DOHH2 (cell line): ENCODE measurements at regions not wholly inside any gene's neighbourhood (a gene's known extent, or its start where the extent isn't known, plus 50 kb on each side); places are given as distances from the start of the nearest gene placed in this dataset.

Experiments used
- H3F3A ChIP-seq: fragments of 200-600 bp; sonication (generic), shearing (Covaris generic); 2 replicates; pipeline ENCODE4 v1.6.0; 2016; ENCODE audit warnings: antibody characterized with exemption, mild to moderate bottlenecking; ENCODE audit not compliant: control insufficient read depth, insufficient read depth
- H3K27ac ChIP-seq: fragments of 200-600 bp; sonication (generic); 2 replicates; pipeline ENCODE4 v1.5.1; 2014; ENCODE audit warnings: low read depth, mild to moderate bottlenecking, low read length, moderate library complexity
- H3K27me3 ChIP-seq: fragments of 200-600 bp; sonication (generic); 2 replicates; pipeline ENCODE4 v1.6.1; 2014; ENCODE audit warnings: mild to moderate bottlenecking, low read length, mixed read lengths; ENCODE audit not compliant: control insufficient read depth
- H3K36me3 ChIP-seq: fragments of 200-600 bp; sonication (generic); 2 replicates; pipeline ENCODE4 v1.6.1; 2014; ENCODE audit warnings: mild to moderate bottlenecking, low read length, moderate library complexity, mixed read lengths; ENCODE audit not compliant: control insufficient read depth
- H3K4me1 ChIP-seq: fragments of 200-600 bp; sonication (generic); 2 replicates; pipeline ENCODE4 v1.6.1; 2014; ENCODE audit warnings: mild to moderate bottlenecking, low read length, mixed read lengths; ENCODE audit not compliant: control insufficient read depth
- H3K4me2 ChIP-seq: fragments of 200-600 bp; sonication (generic); 2 replicates; pipeline ENCODE4 v1.6.0; 2014; ENCODE audit warnings: mild to moderate bottlenecking, low read length, moderate library complexity
- H3K4me3 ChIP-seq: fragments of 200-600 bp; sonication (generic); 2 replicates; pipeline ENCODE4 v1.5.1; 2014; ENCODE audit warnings: mild to moderate bottlenecking, low read length, mixed read lengths
- H3K79me2 ChIP-seq: fragments of 200-600 bp; sonication (generic); 2 replicates; pipeline ENCODE4 v1.6.1; 2014; ENCODE audit warnings: mild to moderate bottlenecking, low read length, mixed read lengths; ENCODE audit not compliant: control insufficient read depth
- H3K9me2 ChIP-seq: fragments of 200-600 bp; sonication (generic); replicated peaks from 2 replicates; pipeline ENCODE4 v1.6.1; 2014; ENCODE audit warnings: mild to moderate bottlenecking, low read length, mixed read lengths; ENCODE audit not compliant: control insufficient read depth
- H3K9me3 ChIP-seq: fragments of 200-600 bp; sonication (generic); 2 replicates; pipeline ENCODE4 v1.6.1; 2014; ENCODE audit warnings: antibody characterized with exemption, low read length, mixed read lengths; ENCODE audit not compliant: control insufficient read depth, insufficient read depth
- H4K20me1 ChIP-seq: fragments of 200-600 bp; sonication (generic); 2 replicates; pipeline ENCODE4 v1.6.0; 2014; ENCODE audit warnings: low read depth, mild to moderate bottlenecking, antibody characterized with exemption, low read length, moderate library complexity; ENCODE audit not compliant: control insufficient read depth, insufficient read depth
- CTCF ChIP-seq: fragments of 200-600 bp; sonication (generic); IDR thresholded peaks from one replicate; pipeline ENCODE4 v1.5.1; 2014; ENCODE audit warnings: antibody characterized with exemption, mild to moderate bottlenecking, low read depth, low read length; ENCODE audit not compliant: poor library complexity, severe bottlenecking
- EZH2phosphoT487 ChIP-seq: fragments of 200-600 bp; sonication (generic); IDR thresholded peaks from 2 replicates; pipeline ENCODE4 v1.6.1; 2017; ENCODE audit warnings: borderline replicate concordance, mild to moderate bottlenecking, antibody characterized with exemption, low read length, moderate library complexity, mixed read lengths

DNA sequence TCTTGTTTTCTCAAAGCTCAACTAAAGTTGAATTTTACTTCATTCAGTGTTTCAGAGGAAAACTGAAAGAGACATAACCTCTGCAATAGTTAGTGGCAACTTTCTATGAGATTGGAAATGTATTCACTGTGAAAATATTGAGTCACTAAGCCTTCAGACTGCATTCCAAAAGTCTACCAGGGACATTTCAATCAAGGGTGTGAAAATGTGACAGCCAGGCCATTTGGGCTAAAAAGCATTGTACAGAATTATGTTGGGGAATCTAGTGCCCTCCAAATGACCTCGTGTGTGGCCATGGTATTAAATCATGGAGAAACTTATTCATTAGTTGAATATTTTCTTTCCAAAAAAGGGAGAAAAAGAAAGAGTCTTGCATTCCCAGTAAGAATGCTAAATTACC, 251.9 kb downstream of the GRB14 start:
- no peaks in the 10 kb centered on the region for H3K36me3 ChIP-seq
- no peaks in the 10 kb centered on the region for H3K79me2 ChIP-seq
- H3K9me3 ChIP-seq, result no peaks in the 10 kb centered on the region
- TF ChIP-seq EZH2phosphoT487 (no peak), CTCF (no peak)
- no peak overlapping the region for H3K4me3 ChIP-seq
- no peaks in the 10 kb centered on the region for H4K20me1 ChIP-seq
- H3F3A ChIP-seq, result no peaks in the 10 kb centered on the region
- no peaks in the 10 kb centered on the region for H3K27me3 ChIP-seq
- no peak overlapping the region for H3K27ac ChIP-seq
- no peaks in the 10 kb centered on the region for H3K4me1 ChIP-seq
- H3K9me2 ChIP-seq, result no peaks in the 10 kb centered on the region
- H3K4me2 ChIP-seq, result no peak overlapping the region

GRCh38 chr2:164368896-164369295, 252.4 kb downstream of the GRB14 start:
- H3K9me2 ChIP-seq, result no peaks in the 10 kb centered on the region
- no peak overlapping the region for H3K4me3 ChIP-seq
- H3K9me3 ChIP-seq, result no peaks in the 10 kb centered on the region
- H3K27ac ChIP-seq, result no peak overlapping the region
- H3K36me3 ChIP-seq, result no peaks in the 10 kb centered on the region
- no peaks in the 10 kb centered on the region for H3K4me1 ChIP-seq
- H3K27me3 ChIP-seq, result no peaks in the 10 kb centered on the region
- no peaks in the 10 kb centered on the region for H3F3A ChIP-seq
- H4K20me1 ChIP-seq, result no peaks in the 10 kb centered on the region
- TF ChIP-seq CTCF (no peak), EZH2phosphoT487 (no peak)
- H3K4me2 ChIP-seq, result no peak overlapping the region
- no peaks in the 10 kb centered on the region for H3K79me2 ChIP-seq

DNA sequence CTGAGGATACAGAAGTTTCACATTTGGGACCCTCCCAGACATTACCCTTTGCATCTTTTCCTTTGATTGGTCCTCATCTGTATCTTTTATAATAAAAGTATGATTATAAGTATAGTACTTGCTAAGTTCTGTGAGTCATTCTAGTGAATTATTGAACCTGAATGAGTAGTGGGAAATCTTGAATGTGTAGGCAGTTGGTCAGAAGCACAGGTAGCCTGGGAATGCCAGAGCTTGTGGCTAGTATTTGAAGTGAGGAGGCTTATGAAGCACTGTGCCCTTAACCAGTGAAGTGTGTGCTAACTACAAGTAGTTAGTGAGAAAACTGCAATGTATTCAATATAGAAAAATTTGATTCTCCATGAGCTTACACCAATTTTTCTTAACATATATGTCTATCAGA, 257.6 kb downstream of the GRB14 start:
- no peak overlapping the region for H3K4me3 ChIP-seq
- no peaks in the 10 kb centered on the region for H3K9me2 ChIP-seq
- no peaks in the 10 kb centered on the region for H3K36me3 ChIP-seq
- no peak overlapping the region for H3K4me2 ChIP-seq
- no peak overlapping the region for H3K27ac ChIP-seq
- H3F3A ChIP-seq, result no peaks in the 10 kb centered on the region
- no peaks in the 10 kb centered on the region for H3K79me2 ChIP-seq
- no peaks in the 10 kb centered on the region for H3K9me3 ChIP-seq
- H3K27me3 ChIP-seq, result no peaks in the 10 kb centered on the region
- no peaks in the 10 kb centered on the region for H4K20me1 ChIP-seq
- TF ChIP-seq EZH2phosphoT487, result no peak
- TF ChIP-seq CTCF, result no peak
- no peaks in the 10 kb centered on the region for H3K4me1 ChIP-seq

DNA sequence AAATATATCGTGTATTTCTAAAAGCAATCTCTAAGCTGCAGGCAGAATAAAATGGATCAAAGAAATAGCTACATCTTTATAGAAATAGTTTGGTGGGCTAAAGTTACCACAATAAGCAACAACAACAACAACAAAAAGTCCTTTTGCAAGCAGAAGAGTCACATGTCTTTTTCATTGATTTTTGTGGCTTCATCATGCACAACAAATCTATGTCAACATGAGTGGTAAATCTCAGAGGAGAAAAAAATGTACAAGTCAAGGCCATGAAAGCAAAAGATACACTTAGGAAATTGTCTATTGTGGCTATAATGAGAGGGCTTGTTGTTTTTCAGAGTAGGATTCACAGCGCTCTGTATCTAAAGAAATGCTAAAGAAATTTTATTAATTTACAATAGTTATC, 269.7 kb downstream of the GRB14 start:
- no peak for TF ChIP-seq CTCF
- no peak for TF ChIP-seq EZH2phosphoT487
- Histone ChIP-seq H3K27ac (no peak overlapping the region), H3K4me1 (no peaks in the 10 kb centered on the region), H3K4me2 (no peak overlapping the region), H3F3A (no peaks in the 10 kb centered on the region), H3K9me3 (no peaks in the 10 kb centered on the region), H3K79me2 (no peaks in the 10 kb centered on the region), H3K9me2 (no peaks in the 10 kb centered on the region), H3K27me3 (no peaks in the 10 kb centered on the region), H3K36me3 (no peaks in the 10 kb centered on the region), H4K20me1 (no peaks in the 10 kb centered on the region), H3K4me3 (no peak overlapping the region)
